C4-2B (cell line): ENCODE measurements at regions not wholly inside any gene's neighbourhood (a gene's known extent, or its start where the extent isn't known, plus 50 kb on each side); places are given as distances from the start of the nearest gene placed in this dataset.

Source experiments
- ZFX ChIP-seq: fragments of 450-650 bp; IDR thresholded peaks from 2 replicates; pipeline ENCODE4 v1.6.1; 2017
- TF ChIP-seq, protein P1 (sequence below): fragments of 450-650 bp; conservative IDR thresholded peaks from 2 replicates; pipeline ENCODE4 v1.5.1; 2017; ENCODE audit warnings: mild to moderate bottlenecking

DNA sequence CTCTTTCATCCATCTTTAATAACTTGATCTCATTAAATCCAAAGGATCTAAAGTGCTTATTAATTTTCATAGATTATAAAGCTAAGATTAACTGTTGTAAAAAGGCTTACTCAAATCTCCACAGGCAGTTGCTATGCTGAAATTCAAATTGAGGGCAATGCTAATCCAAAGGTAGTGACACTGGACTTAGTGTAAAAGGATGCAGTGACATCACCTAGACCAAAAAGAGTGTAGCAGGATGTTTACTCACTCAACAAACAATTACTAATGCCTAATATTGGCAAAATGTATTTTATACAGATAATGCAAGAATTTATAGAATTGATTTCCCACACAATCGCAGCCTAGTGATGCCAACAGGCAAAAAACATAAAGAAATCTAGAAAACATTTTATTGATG, 756.2 kb downstream of the CDH9 start:
- TF ChIP-seq, protein P1, sequence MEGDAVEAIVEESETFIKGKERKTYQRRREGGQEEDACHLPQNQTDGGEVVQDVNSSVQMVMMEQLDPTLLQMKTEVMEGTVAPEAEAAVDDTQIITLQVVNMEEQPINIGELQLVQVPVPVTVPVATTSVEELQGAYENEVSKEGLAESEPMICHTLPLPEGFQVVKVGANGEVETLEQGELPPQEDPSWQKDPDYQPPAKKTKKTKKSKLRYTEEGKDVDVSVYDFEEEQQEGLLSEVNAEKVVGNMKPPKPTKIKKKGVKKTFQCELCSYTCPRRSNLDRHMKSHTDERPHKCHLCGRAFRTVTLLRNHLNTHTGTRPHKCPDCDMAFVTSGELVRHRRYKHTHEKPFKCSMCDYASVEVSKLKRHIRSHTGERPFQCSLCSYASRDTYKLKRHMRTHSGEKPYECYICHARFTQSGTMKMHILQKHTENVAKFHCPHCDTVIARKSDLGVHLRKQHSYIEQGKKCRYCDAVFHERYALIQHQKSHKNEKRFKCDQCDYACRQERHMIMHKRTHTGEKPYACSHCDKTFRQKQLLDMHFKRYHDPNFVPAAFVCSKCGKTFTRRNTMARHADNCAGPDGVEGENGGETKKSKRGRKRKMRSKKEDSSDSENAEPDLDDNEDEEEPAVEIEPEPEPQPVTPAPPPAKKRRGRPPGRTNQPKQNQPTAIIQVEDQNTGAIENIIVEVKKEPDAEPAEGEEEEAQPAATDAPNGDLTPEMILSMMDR, result no peak
- TF ChIP-seq ZFX, result no peak
